ENCODE measurements at regions not wholly inside any gene's neighbourhood (a gene's known extent, or its start where the extent isn't known, plus 50 kb on each side); places are given as distances from the start of the nearest gene placed in this dataset.

DNA sequence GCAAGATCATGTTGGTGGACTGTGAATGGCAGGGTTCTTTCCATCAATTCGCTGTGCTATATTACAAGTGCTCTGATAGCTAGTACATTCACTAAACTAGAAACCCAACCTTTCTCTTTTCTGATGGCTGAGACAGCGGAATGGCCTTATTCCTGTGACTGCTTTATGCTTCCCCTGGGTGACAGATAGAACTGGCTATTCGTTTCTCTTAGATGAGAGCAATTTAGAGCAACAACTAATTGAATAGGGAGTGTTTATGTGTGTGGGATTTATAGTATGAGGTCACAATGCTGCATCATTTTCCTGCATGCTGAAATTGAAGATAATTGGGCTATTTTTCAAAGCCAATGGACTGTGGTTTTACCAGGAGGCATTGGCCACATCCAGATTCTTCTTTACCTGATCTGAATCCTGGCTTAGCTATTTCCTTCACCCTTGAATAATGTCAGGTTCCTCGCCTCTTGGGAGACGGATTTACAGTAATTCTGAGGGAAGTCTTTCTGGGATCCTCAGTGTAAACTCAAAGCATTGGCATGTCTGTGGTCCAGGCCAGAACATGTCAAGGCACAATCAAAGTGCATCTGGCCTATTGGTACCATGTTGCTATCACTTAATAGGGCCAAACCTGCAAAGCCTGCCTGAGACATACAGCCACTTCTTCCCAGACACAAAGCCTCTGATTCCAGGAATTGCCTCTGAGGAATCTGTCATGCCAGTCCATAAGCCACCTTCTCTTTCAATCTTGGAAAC, 775.0 kb upstream of the API5 start:
- TF ChIP-seq, protein P1, sequence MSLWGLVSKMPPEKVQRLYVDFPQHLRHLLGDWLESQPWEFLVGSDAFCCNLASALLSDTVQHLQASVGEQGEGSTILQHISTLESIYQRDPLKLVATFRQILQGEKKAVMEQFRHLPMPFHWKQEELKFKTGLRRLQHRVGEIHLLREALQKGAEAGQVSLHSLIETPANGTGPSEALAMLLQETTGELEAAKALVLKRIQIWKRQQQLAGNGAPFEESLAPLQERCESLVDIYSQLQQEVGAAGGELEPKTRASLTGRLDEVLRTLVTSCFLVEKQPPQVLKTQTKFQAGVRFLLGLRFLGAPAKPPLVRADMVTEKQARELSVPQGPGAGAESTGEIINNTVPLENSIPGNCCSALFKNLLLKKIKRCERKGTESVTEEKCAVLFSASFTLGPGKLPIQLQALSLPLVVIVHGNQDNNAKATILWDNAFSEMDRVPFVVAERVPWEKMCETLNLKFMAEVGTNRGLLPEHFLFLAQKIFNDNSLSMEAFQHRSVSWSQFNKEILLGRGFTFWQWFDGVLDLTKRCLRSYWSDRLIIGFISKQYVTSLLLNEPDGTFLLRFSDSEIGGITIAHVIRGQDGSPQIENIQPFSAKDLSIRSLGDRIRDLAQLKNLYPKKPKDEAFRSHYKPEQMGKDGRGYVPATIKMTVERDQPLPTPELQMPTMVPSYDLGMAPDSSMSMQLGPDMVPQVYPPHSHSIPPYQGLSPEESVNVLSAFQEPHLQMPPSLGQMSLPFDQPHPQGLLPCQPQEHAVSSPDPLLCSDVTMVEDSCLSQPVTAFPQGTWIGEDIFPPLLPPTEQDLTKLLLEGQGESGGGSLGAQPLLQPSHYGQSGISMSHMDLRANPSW (CRISPR knock-in tag; IDR thresholded peaks at IDR 0.05; ENCODE audit: borderline replicate concordance) = no peak
- TF ChIP-seq ZNF138 (CRISPR knock-in tag; IDR thresholded peaks at IDR 0.05; ENCODE audit: low read depth) = no peak
- TF ChIP-seq, protein P2, sequence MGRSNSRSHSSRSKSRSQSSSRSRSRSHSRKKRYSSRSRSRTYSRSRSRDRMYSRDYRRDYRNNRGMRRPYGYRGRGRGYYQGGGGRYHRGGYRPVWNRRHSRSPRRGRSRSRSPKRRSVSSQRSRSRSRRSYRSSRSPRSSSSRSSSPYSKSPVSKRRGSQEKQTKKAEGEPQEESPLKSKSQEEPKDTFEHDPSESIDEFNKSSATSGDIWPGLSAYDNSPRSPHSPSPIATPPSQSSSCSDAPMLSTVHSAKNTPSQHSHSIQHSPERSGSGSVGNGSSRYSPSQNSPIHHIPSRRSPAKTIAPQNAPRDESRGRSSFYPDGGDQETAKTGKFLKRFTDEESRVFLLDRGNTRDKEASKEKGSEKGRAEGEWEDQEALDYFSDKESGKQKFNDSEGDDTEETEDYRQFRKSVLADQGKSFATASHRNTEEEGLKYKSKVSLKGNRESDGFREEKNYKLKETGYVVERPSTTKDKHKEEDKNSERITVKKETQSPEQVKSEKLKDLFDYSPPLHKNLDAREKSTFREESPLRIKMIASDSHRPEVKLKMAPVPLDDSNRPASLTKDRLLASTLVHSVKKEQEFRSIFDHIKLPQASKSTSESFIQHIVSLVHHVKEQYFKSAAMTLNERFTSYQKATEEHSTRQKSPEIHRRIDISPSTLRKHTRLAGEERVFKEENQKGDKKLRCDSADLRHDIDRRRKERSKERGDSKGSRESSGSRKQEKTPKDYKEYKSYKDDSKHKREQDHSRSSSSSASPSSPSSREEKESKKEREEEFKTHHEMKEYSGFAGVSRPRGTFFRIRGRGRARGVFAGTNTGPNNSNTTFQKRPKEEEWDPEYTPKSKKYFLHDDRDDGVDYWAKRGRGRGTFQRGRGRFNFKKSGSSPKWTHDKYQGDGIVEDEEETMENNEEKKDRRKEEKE (IDR thresholded peaks at IDR 0.05) = no peak
- TF ChIP-seq, protein P3, sequence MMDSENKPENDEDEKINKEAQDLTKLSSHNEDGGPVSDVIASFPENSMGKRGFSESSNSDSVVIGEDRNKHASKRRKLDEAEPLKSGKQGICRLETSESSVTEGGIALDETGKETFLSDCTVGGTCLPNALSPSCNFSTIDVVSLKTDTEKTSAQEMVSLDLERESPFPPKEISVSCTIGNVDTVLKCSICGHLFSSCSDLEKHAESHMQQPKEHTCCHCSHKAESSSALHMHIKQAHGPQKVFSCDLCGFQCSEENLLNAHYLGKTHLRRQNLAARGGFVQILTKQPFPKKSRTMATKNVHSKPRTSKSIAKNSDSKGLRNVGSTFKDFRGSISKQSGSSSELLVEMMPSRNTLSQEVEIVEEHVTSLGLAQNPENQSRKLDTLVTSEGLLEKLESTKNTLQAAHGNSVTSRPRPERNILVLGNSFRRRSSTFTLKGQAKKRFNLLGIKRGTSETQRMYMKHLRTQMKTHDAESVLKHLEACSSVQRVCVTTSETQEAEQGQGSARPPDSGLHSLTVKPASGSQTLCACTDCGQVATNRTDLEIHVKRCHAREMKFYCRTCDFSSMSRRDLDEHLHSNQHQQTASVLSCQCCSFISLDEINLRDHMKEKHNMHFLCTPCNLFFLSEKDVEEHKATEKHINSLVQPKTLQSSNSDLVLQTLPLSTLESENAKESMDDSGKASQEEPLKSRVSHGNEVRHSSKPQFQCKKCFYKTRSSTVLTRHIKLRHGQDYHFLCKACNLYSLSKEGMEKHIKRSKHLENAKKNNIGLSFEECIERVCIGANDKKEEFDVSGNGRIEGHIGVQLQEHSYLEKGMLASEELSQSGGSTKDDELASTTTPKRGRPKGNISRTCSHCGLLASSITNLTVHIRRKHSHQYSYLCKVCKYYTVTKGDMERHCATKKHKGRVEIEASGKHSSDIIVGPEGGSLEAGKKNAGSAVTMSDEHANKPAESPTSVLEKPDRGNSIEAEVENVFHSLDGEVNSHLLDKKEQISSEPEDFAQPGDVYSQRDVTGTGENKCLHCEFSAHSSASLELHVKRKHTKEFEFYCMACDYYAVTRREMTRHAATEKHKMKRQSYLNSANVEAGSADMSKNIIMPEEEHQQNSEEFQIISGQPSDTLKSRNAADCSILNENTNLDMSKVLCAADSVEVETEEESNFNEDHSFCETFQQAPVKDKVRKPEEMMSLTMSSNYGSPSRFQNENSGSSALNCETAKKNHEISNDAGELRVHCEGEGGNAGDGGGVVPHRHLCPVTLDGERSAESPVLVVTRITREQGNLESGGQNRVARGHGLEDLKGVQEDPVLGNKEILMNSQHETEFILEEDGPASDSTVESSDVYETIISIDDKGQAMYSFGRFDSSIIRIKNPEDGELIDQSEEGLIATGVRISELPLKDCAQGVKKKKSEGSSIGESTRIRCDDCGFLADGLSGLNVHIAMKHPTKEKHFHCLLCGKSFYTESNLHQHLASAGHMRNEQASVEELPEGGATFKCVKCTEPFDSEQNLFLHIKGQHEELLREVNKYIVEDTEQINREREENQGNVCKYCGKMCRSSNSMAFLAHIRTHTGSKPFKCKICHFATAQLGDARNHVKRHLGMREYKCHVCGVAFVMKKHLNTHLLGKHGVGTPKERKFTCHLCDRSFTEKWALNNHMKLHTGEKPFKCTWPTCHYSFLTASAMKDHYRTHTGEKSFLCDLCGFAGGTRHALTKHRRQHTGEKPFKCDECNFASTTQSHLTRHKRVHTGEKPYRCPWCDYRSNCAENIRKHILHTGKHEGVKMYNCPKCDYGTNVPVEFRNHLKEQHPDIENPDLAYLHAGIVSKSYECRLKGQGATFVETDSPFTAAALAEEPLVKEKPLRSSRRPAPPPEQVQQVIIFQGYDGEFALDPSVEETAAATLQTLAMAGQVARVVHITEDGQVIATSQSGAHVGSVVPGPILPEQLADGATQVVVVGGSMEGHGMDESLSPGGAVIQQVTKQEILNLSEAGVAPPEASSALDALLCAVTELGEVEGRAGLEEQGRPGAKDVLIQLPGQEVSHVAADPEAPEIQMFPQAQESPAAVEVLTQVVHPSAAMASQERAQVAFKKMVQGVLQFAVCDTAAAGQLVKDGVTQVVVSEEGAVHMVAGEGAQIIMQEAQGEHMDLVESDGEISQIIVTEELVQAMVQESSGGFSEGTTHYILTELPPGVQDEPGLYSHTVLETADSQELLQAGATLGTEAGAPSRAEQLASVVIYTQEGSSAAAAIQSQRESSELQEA (CRISPR knock-in tag; IDR thresholded peaks at IDR 0.05; ENCODE audit: not compliant biosample characterization) = no peak
- TF ChIP-seq NONO (IDR thresholded peaks at IDR 0.05) = no peak
- no peak for TF ChIP-seq NONO (CRISPR knock-in tag; conservative IDR thresholded peaks at IDR 0.05)
- TF ChIP-seq, protein P4, sequence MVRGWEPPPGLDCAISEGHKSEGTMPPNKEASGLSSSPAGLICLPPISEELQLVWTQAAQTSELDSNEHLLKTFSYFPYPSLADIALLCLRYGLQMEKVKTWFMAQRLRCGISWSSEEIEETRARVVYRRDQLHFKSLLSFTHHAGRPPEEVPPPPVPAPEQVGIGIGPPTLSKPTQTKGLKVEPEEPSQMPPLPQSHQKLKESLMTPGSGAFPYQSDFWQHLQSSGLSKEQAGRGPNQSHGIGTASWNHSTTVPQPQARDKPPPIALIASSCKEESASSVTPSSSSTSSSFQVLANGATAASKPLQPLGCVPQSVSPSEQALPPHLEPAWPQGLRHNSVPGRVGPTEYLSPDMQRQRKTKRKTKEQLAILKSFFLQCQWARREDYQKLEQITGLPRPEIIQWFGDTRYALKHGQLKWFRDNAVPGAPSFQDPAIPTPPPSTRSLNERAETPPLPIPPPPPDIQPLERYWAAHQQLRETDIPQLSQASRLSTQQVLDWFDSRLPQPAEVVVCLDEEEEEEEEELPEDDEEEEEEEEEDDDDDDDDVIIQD (CRISPR knock-in tag; IDR thresholded peaks at IDR 0.05; ENCODE audit: low read depth) = no peak
- no peak for TF ChIP-seq BRCA1 (CRISPR knock-in tag; IDR thresholded peaks at IDR 0.05)
- TF ChIP-seq, protein P5, sequence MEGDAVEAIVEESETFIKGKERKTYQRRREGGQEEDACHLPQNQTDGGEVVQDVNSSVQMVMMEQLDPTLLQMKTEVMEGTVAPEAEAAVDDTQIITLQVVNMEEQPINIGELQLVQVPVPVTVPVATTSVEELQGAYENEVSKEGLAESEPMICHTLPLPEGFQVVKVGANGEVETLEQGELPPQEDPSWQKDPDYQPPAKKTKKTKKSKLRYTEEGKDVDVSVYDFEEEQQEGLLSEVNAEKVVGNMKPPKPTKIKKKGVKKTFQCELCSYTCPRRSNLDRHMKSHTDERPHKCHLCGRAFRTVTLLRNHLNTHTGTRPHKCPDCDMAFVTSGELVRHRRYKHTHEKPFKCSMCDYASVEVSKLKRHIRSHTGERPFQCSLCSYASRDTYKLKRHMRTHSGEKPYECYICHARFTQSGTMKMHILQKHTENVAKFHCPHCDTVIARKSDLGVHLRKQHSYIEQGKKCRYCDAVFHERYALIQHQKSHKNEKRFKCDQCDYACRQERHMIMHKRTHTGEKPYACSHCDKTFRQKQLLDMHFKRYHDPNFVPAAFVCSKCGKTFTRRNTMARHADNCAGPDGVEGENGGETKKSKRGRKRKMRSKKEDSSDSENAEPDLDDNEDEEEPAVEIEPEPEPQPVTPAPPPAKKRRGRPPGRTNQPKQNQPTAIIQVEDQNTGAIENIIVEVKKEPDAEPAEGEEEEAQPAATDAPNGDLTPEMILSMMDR (CRISPR knock-in tag; IDR thresholded peaks at IDR 0.05) = no peak
- TF ChIP-seq TAF1 (CRISPR knock-in tag; IDR thresholded peaks at IDR 0.05) = no peak
- no peak for TF ChIP-seq RBAK (CRISPR knock-in tag; IDR thresholded peaks at IDR 0.05)
- no peak for TF ChIP-seq REPIN1 (CRISPR knock-in tag; IDR thresholded peaks at IDR 0.05; ENCODE audit: borderline replicate concordance, low read depth)
